K562 (cell line): ENCODE measurements at regions not wholly inside any gene's neighbourhood (a gene's known extent, or its start where the extent isn't known, plus 50 kb on each side); places are given as distances from the start of the nearest gene placed in this dataset.

ENCODE experiments used
- CBFB ChIP-seq: sonication (generic); formaldehyde crosslinking; IDR thresholded peaks from 2 replicates; pipeline ENCODE4 v1.4.0; 2020; ENCODE audit warnings: mild to moderate bottlenecking, missing genetic modification reagents
- GABPA ChIP-seq: fragments of 200-800 bp; sonication (Bioruptor generic); conservative IDR thresholded peaks from 2 replicates; pipeline ENCODE4 v1.6.1; 2016; ENCODE audit warnings: low read depth, missing genetic modification characterization, missing compliant biosample characterization
- POLR2AphosphoS5 ChIP-seq: IDR thresholded peaks from 2 replicates; pipeline ENCODE4 v1.6.1; 2011; ENCODE audit warnings: mild to moderate bottlenecking, low read depth, low read length, moderate library complexity; ENCODE audit not compliant: control insufficient read depth, insufficient read depth

DNA sequence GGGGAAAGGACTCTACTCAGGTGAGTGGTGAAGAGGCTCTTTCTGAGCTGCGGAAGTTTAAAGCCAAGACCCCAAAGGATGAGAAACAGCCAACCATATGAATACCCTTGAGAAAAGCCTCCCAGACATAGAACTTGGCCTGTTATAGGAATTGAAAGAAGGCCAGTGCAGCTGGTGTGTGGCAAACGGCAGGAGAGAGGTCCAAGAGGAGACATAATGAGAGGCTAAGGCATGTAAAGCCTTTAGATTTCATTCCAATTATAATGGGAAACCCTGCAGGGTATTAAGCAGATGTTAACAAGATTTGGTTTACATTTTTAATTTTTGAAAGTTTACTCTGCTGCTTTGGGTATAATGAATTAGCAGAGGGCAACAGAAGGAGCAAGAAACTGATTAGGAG lies 552.1 kb upstream of the FBXO33 start:
- TF ChIP-seq POLR2AphosphoS5, result no peak
- no peak for TF ChIP-seq CBFB (CRISPR knock-in tag)
- no peak for TF ChIP-seq GABPA (tag)
